ENCODE measurements at regions not wholly inside any gene's neighbourhood (a gene's known extent, or its start where the extent isn't known, plus 50 kb on each side); places are given as distances from the start of the nearest gene placed in this dataset.

DNA sequence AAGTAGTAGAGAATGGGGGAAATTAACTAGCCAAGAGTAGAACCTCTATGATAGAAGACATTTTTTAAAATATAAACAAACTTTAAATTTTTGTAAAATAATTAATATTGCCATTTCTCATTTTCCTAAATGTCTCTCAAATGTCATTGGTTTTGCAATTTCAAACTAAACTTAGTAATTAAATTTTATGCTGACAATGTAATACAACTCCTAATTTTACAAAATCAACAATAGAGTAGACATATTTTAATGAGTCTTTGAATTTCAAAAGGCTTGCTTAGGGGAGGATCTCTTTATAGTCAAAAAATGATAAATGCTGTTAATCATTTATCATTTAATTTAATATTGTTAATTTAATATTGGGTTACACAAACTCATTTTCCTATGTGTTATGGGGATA lies 81.8 kb downstream of the ZWINT start:
- TF ChIP-seq CTCF (IDR thresholded peaks at IDR 0.05; ENCODE audit: borderline replicate concordance, extremely low read depth, low read length, poor library complexity, severe bottlenecking): no peak
- TF ChIP-seq EZH2 (IDR thresholded peaks at IDR 0.05; ENCODE audit: borderline replicate concordance, low read depth, low read length, severe bottlenecking): no peak

Data from DND-41 (cell line).